AG04450 (cell line): ENCODE measurements at regions not wholly inside any gene's neighbourhood (a gene's known extent, or its start where the extent isn't known, plus 50 kb on each side); places are given as distances from the start of the nearest gene placed in this dataset.
"Not testable (repeated sequence)": the region's sequence is repeated elsewhere in the genome, so short reads cannot be mapped to it uniquely, and the experiment has no call there.

Experiments
- CTCF ChIA-PET: fragments of 300-600, 350-600 bp; formaldehyde crosslinking; extraction: SDS; loops from one replicate; lab custom pipeline; 2022; ENCODE audit warnings: antibody characterized with exemption, inconsistent platforms; lab: Charles Lee
- POLR2A ChIA-PET: fragments of 350-600 bp; formaldehyde crosslinking; extraction: SDS; loops from one replicate; lab custom pipeline; 2021; ENCODE audit warnings: antibody characterized with exemption, inconsistent platforms; lab: Yijun Ruan, JAX
- DNase-seq: peaks from one replicate; pipeline ENCODE4 v3.0.0-alpha.2; 2011; ENCODE audit warnings: low read depth, low spot score
- H3K27ac ChIP-seq: one replicate; pipeline ENCODE4 v1.5.1; 2012; ENCODE audit warnings: low read depth, low read length, control low read depth
- H3K27me3 ChIP-seq: one replicate; pipeline ENCODE4 v1.6.0; 2012; ENCODE audit warnings: low read length; ENCODE audit not compliant: control insufficient read depth, insufficient read depth
- H3K4me3 ChIP-seq: 2 replicates; pipeline ENCODE4 v1.5.1; 2011; ENCODE audit warnings: mild to moderate bottlenecking, low read depth, low read length, control low read depth
- H3K9me3 ChIP-seq: 2 replicates; pipeline ENCODE4 v1.5.1; 2012; ENCODE audit warnings: low read length; ENCODE audit not compliant: control insufficient read depth, insufficient read depth
- CTCF ChIP-seq: IDR thresholded peaks from 2 replicates; pipeline ENCODE4 v1.5.1; 2011; ENCODE audit warnings: low read depth, low read length, control low read depth, inconsistent platforms

GRCh38 chr2:123453046-123453700 lies 571.9 kb upstream of the CNTNAP5 start:
- Histone ChIP-seq H3K27me3 (no peaks in the 10 kb centered on the region), H3K27ac (no peak overlapping the region), H3K9me3 (no peaks in the 10 kb centered on the region; the same call in 1 of the 2 replicates), H3K4me3 (no peak overlapping the region)
- POLR2A ChIA-PET: no interaction called here
- CTCF ChIA-PET: no interaction called here
- no peak for DNase-seq
- no peak for TF ChIP-seq CTCF

- H3K27me3 ChIP-seq: no peaks in the 10 kb centered on the region
- ChIA-PET POLR2A (no interaction called here), CTCF (no interaction called here)
- TF ChIP-seq CTCF: no peak
- no peak for DNase-seq
- H3K9me3 ChIP-seq: no peaks in the 10 kb centered on the region; the same call in 1 of the 2 replicates
- no peak overlapping the region for H3K4me3 ChIP-seq
- no peak overlapping the region for H3K27ac ChIP-seq
These were observed 571.3 kb upstream of the CNTNAP5 start for GRCh38 chr2:123453772-123454171.

GRCh38 chr2:123455234-123455633 lies 569.9 kb upstream of the CNTNAP5 start:
- POLR2A ChIA-PET, H3K27me3 ChIP-seq, H3K4me3 ChIP-seq, H3K9me3 ChIP-seq, CTCF ChIA-PET, DNase-seq, H3K27ac ChIP-seq: not testable (repeated sequence)

GRCh38 chr2:123456416-123456815 lies 568.7 kb upstream of the CNTNAP5 start:
- ChIA-PET POLR2A (no interaction called here), CTCF (no interaction called here)
- Histone ChIP-seq H3K27ac (no peak overlapping the region), H3K9me3 (no peaks in the 10 kb centered on the region; the same call in 1 of the 2 replicates), H3K4me3 (no peak overlapping the region), H3K27me3 (no peaks in the 10 kb centered on the region)
- no peak for TF ChIP-seq CTCF
- no peak for DNase-seq

GRCh38 chr2:123463886-123464285 lies 561.2 kb upstream of the CNTNAP5 start:
- H3K27ac ChIP-seq: no peak overlapping the region
- no peaks in the 10 kb centered on the region for H3K27me3 ChIP-seq
- no peak for DNase-seq
- H3K9me3 ChIP-seq: no peaks in the 10 kb centered on the region; the same call in 1 of the 2 replicates
- TF ChIP-seq CTCF: no peak
- ChIA-PET CTCF (no interaction called here), POLR2A (no interaction called here)
- H3K4me3 ChIP-seq: no peak overlapping the region

- DNase-seq: no peak
- Histone ChIP-seq H3K4me3 (no peak overlapping the region), H3K27me3 (no peaks in the 10 kb centered on the region), H3K27ac (no peak overlapping the region), H3K9me3 (no peaks in the 10 kb centered on the region; the same call in 1 of the 2 replicates)
- TF ChIP-seq CTCF: no peak
- POLR2A ChIA-PET: no interaction called here
- CTCF ChIA-PET: no interaction called here
These were observed 557.0 kb upstream of the CNTNAP5 start for GRCh38 chr2:123468071-123468470.
